ENCODE measurements at regions not wholly inside any gene's neighbourhood (a gene's known extent, or its start where the extent isn't known, plus 50 kb on each side); places are given as distances from the start of the nearest gene placed in this dataset.

GRCh38 chr3:66803206-66803605 lies 194.9 kb upstream of the KBTBD8 start:
- TF ChIP-seq BHLHE40 (IDR thresholded peaks at IDR 0.05; ENCODE audit: borderline replicate concordance) = no peak
- no peak for TF ChIP-seq ZNF384 (IDR thresholded peaks at IDR 0.05)
- TF ChIP-seq PKNOX1 (IDR thresholded peaks at IDR 0.05) = no peak
- TF ChIP-seq NFRKB (IDR thresholded peaks at IDR 0.05) = no peak
- TF ChIP-seq SP1 (IDR thresholded peaks at IDR 0.05) = no peak
- no peak for TF ChIP-seq ARNT (IDR thresholded peaks at IDR 0.05)
- no peak for TF ChIP-seq HDGF (IDR thresholded peaks at IDR 0.05; ENCODE audit: borderline replicate concordance)
- TF ChIP-seq LEF1 (IDR thresholded peaks at IDR 0.05; ENCODE audit: borderline replicate concordance) = no peak
- no peak for TF ChIP-seq SUZ12 (IDR thresholded peaks at IDR 0.05)
- TF ChIP-seq FOXM1 (IDR thresholded peaks at IDR 0.05; ENCODE audit: borderline replicate concordance) = no peak
- TF ChIP-seq TARDBP (IDR thresholded peaks at IDR 0.05) = no peak
